Cardiac muscle cell (in vitro differentiated cells and primary cell): ENCODE measurements at regions not wholly inside any gene's neighbourhood (a gene's known extent, or its start where the extent isn't known, plus 50 kb on each side); places are given as distances from the start of the nearest gene placed in this dataset.
A peak's percentile ranks its signal among the peaks of the same experiment; 100 is the strongest.

Experiments used
- DNase-seq, 2 donors: peaks; one replicate each; pipeline versions ENCODE4 v3.0.0 to v3.0.0-alpha.2; 2010 to 2017; ENCODE audit warnings: low read depth in 1 of 2, low spot score in 1 of 2
- H3K27ac ChIP-seq: fragments of 200-600 bp; sonication (generic); 2 replicates; pipeline ENCODE4 v1.5.1; 2016
- H3K27me3 ChIP-seq: fragments of 200-600 bp; sonication (generic); 2 replicates; pipeline ENCODE4 v1.6.0; 2016; ENCODE audit warnings: control low read depth
- H3K36me3 ChIP-seq: fragments of 200-600 bp; sonication (generic); 2 replicates; pipeline ENCODE4 v1.5.1; 2016; ENCODE audit warnings: control low read depth
- H3K4me1 ChIP-seq: fragments of 200-600 bp; sonication (generic); 2 replicates; pipeline ENCODE4 v1.8.1; 2017; ENCODE audit warnings: low read depth, mild to moderate bottlenecking, mixed run types
- H3K4me3 ChIP-seq: fragments of 200-600 bp; sonication (generic); 2 replicates; pipeline ENCODE4 v1.5.1; 2016; ENCODE audit warnings: mild to moderate bottlenecking
- H3K9me3 ChIP-seq: fragments of 200-600 bp; sonication (generic); 2 replicates; pipeline ENCODE4 v1.5.1; 2017; ENCODE audit warnings: low read depth, mild to moderate bottlenecking, control low read depth
- TF ChIP-seq, protein P1 (sequence below): IDR thresholded peaks from 2 replicates; pipeline ENCODE4 v1.5.1; 2012; ENCODE audit warnings: low read depth, mild to moderate bottlenecking, low read length

DNA sequence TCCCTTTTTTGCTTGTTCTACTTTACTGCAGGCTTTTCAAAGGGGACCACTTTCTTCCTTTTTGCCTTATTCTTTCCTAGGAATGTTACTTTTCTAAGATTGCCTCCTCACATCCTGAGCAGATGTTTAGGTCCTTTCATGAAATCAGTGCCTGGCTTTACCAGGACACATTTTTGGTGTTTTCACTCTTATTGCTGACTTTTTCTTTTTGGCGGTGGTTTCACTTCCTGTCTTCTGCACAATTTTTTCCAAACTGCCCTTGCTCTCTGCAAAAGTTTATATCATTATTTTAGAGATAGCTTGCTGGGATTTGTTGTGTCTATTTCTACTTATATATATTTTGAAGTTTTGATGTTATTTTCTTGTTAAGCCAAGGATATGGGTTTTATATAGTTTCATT is 332.2 kb upstream of the MTPN start:
- Histone ChIP-seq H3K27me3 (no peaks in the 10 kb centered on the region), H3K27ac (no peak overlapping the region), H3K9me3 (no peaks in the 10 kb centered on the region), H3K4me3 (no peak overlapping the region), H3K4me1 (no peaks in the 10 kb centered on the region), H3K36me3 (no peaks in the 10 kb centered on the region)
- TF ChIP-seq, protein P1, sequence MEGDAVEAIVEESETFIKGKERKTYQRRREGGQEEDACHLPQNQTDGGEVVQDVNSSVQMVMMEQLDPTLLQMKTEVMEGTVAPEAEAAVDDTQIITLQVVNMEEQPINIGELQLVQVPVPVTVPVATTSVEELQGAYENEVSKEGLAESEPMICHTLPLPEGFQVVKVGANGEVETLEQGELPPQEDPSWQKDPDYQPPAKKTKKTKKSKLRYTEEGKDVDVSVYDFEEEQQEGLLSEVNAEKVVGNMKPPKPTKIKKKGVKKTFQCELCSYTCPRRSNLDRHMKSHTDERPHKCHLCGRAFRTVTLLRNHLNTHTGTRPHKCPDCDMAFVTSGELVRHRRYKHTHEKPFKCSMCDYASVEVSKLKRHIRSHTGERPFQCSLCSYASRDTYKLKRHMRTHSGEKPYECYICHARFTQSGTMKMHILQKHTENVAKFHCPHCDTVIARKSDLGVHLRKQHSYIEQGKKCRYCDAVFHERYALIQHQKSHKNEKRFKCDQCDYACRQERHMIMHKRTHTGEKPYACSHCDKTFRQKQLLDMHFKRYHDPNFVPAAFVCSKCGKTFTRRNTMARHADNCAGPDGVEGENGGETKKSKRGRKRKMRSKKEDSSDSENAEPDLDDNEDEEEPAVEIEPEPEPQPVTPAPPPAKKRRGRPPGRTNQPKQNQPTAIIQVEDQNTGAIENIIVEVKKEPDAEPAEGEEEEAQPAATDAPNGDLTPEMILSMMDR = no peak
- DNase-seq = no peak

DNA sequence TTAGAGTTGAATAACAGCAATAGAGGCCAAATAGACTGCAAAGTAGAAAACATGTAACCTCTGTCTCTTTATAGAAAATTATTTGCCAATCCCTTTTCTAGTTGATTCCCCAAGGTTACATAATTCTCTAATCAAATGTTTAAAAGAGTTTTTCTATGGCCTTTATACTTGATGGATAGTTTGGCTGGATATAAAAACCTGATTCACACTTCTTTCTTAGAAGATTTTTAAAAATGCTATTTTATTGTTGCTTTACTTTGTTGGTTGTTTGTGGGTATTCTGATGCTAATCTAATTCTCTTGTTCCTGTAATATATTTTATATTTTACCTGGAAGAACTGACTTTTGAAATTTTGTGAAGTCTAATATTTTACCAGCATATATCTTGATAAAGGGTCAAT is 331.1 kb upstream of the MTPN start:
- Histone ChIP-seq H3K27ac (no peak overlapping the region), H3K36me3 (no peaks in the 10 kb centered on the region), H3K9me3 (no peaks in the 10 kb centered on the region), H3K27me3 (no peaks in the 10 kb centered on the region), H3K4me3 (no peak overlapping the region), H3K4me1 (no peaks in the 10 kb centered on the region)
- no peak for DNase-seq
- TF ChIP-seq, protein P1 = no peak

DNA sequence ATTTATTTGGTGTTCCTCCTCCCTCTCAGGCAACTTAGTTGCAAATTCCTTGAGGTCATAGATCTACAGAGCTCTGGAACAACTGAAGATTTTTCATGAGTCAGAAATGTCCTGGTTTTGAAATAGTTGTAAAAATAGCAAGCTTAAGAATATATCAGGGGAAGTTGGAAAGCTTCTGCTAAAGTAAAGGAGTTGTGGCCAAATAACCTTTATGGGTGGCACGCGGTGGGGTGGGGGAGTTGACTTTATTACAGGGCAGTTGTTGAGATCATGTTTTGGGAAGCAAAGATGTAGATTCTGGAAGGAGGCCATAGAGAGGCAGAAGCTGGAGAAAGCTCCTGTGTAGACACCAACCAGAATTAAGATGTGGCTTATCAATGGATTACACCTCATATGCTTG is 326.0 kb upstream of the MTPN start:
- Histone ChIP-seq H3K4me3 (no peak overlapping the region), H3K36me3 (no peaks in the 10 kb centered on the region), H3K27ac (no peak overlapping the region), H3K27me3 (no peaks in the 10 kb centered on the region), H3K9me3 (no peaks in the 10 kb centered on the region), H3K4me1 (peaks cover 4% of the 10 kb centered on the region)
- TF ChIP-seq, protein P1 = no peak
- DNase-seq = peak in 1 of 2 donors; percentile 0

DNA sequence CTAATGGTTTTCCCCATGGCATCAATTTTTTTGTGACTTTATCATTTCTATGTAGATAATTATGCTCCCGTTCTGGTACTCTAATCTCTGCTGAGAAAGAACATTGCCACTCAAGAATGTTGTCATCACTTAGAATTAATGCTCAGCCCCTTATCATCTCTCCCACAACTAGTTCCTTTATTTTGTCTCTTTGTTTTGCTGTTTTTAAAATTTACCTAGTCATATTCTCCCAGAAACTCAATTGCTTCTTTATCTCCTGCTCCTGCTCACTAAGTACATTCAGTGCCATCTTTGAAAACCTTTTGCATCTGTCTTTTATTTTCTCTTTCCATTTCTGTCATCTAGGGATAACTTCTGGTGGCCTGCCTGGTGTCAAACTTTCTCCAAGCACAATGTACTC is 324.9 kb upstream of the MTPN start:
- H3K4me1 ChIP-seq = peaks cover 4% of the 10 kb centered on the region
- no peak overlapping the region for H3K27ac ChIP-seq
- no peak for DNase-seq

DNA sequence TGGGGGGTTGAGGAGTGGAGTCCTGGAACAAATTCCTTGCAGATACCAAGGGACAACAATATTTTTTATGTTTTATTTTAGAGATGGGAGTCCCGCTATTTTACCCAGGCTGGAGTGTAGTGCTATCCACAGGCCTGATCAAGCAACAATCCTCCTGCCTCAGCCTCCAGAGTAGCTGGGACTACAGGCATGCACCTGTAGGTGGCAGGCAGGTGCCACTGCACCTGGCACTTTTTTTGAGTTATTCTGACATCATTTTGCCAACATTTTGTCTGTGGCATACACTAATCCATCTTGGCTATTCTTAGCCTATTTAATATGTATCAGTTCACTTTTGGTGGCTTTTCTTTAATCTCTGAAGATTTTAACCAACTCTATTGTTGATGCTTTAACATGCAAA is 317.8 kb upstream of the MTPN start:
- TF ChIP-seq, protein P1 = no peak
- Histone ChIP-seq H3K27ac (no peak overlapping the region), H3K27me3 (no peaks in the 10 kb centered on the region)

More for the DNA sequence above, 324.9 kb upstream of the MTPN start:
- Histone ChIP-seq H3K9me3 (no peaks in the 10 kb centered on the region), H3K4me3 (no peak overlapping the region), H3K27me3 (no peaks in the 10 kb centered on the region), H3K36me3 (no peaks in the 10 kb centered on the region)
- TF ChIP-seq, protein P1 = no peak

DNA sequence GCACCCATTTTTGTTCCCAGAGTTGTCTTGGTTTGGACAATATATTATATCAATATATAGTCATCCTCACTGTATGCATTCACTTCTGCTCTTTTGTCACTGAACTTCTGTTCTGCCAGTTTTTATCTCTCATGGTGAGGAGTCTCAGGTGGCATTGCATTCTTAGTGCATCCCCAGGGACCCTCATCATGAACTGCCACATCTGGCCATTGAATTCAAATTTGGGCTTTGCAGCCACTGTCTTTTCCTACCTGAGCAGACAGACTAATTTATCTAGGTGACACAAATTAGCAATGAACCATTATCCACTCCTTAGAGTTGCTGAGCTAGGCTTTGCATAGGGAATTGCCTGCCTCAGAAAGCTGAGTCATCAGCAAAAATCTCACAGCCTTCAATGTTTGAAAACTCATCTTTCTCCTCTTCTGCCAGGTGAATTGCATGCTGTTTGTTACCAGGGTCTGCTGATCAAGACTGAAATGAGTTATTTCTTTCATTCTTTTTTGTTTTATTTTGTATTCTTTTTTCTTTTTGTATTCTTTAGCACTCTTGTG is 316.8 kb upstream of the MTPN start:
- Histone ChIP-seq H3K36me3 (no peaks in the 10 kb centered on the region), H3K4me1 (no peaks in the 10 kb centered on the region), H3K27me3 (no peaks in the 10 kb centered on the region), H3K27ac (no peak overlapping the region), H3K9me3 (no peaks in the 10 kb centered on the region), H3K4me3 (no peak overlapping the region)
- TF ChIP-seq, protein P1 = no peak
- no peak for DNase-seq

More for the DNA sequence above, 317.8 kb upstream of the MTPN start:
- H3K4me1 ChIP-seq = no peaks in the 10 kb centered on the region
- no peaks in the 10 kb centered on the region for H3K36me3 ChIP-seq
- DNase-seq = no peak
- H3K9me3 ChIP-seq = no peaks in the 10 kb centered on the region
- no peak overlapping the region for H3K4me3 ChIP-seq
